Activated T-helper 2 cell treated with anti-CD3 and anti-CD28 coated beads, Interferon-gamma antibody, Interleukin-2, Interleukin-4, amounts not matched to agents 10 μg/mL and 5 μg/mL and 100 μg/mL, durations not matched to agents 14 hours and 24 hours and 36 hours (primary cell): ENCODE measurements at regions not wholly inside any gene's neighbourhood (a gene's known extent, or its start where the extent isn't known, plus 50 kb on each side); places are given as distances from the start of the nearest gene placed in this dataset.

ENCODE experiments used
- DNase-seq: peaks from one replicate; pipeline ENCODE4 v3.0.0; 2021; ENCODE audit warnings: low spot score
- H3K27ac Mint-ChIP-seq: one replicate; pipeline ENCODE4 v1.8.0; 2021; ENCODE audit warnings: mixed read lengths
- H3K27me3 Mint-ChIP-seq: one replicate; pipeline ENCODE4 v1.8.0; 2021; ENCODE audit warnings: low read depth, mixed read lengths
- H3K36me3 Mint-ChIP-seq: one replicate; pipeline ENCODE4 v1.8.0; 2021; ENCODE audit warnings: low read depth, mixed read lengths
- H3K4me1 Mint-ChIP-seq: one replicate; pipeline ENCODE4 v1.8.0; 2021; ENCODE audit warnings: low read depth, mixed read lengths
- H3K4me3 Mint-ChIP-seq: one replicate; pipeline ENCODE4 v1.8.0; 2021; ENCODE audit warnings: low read depth, mild to moderate bottlenecking, moderate library complexity, mixed read lengths
- H3K9me3 Mint-ChIP-seq: one replicate; pipeline ENCODE4 v1.8.0; 2021; ENCODE audit warnings: mixed read lengths
- intact Hi-C: fragments of 100-400 bp; cut with micrococcal nuclease; formaldehyde crosslinking; loops from one replicate; pipeline ENCODE4 v1.15.1; 2023

GRCh38 chr2:16775899-16776231 is 110.2 kb upstream of the CYRIA start:
- H3K27ac Mint-ChIP-seq: no peak overlapping the region
- intact Hi-C loops: no loop called here
- DNase-seq: no peak
- no peaks in the 10 kb centered on the region for H3K36me3 Mint-ChIP-seq
- H3K27me3 Mint-ChIP-seq: peaks cover 4% of the 10 kb centered on the region
- no peak overlapping the region for H3K4me3 Mint-ChIP-seq
- no peaks in the 10 kb centered on the region for H3K9me3 Mint-ChIP-seq
- H3K4me1 Mint-ChIP-seq: no peaks in the 10 kb centered on the region

- H3K27me3 Mint-ChIP-seq: peaks cover 6% of the 10 kb centered on the region
- H3K4me3 Mint-ChIP-seq: no peak overlapping the region
- intact Hi-C loops: loop anchor here (5.0 kb wide), 1 partner anchor 122 kb away; no protein-coding TSS in a partner anchor
- no peaks in the 10 kb centered on the region for H3K36me3 Mint-ChIP-seq
- DNase-seq: no peak
- no peak overlapping the region for H3K27ac Mint-ChIP-seq
- no peaks in the 10 kb centered on the region for H3K9me3 Mint-ChIP-seq
- H3K4me1 Mint-ChIP-seq: no peaks in the 10 kb centered on the region
Measured at GRCh38 chr2:16774980-16775898, 109.6 kb upstream of the CYRIA start.

GRCh38 chr2:16774091-16774490 is 108.5 kb upstream of the CYRIA start:
- no peak overlapping the region for H3K4me3 Mint-ChIP-seq
- DNase-seq: no peak
- no peaks in the 10 kb centered on the region for H3K9me3 Mint-ChIP-seq
- no peaks in the 10 kb centered on the region for H3K4me1 Mint-ChIP-seq
- H3K27me3 Mint-ChIP-seq: peaks cover 14% of the 10 kb centered on the region
- intact Hi-C loops: loop anchor here (5.0 kb wide), 1 partner anchor 123 kb away; no protein-coding TSS in a partner anchor
- no peak overlapping the region for H3K27ac Mint-ChIP-seq
- no peaks in the 10 kb centered on the region for H3K36me3 Mint-ChIP-seq

GRCh38 chr2:16773080-16773713 is 107.6 kb upstream of the CYRIA start:
- Mint-ChIP-seq H3K4me1 (no peaks in the 10 kb centered on the region), H3K9me3 (no peaks in the 10 kb centered on the region), H3K27ac (no peak overlapping the region), H3K27me3 (peaks cover 18% of the 10 kb centered on the region), H3K4me3 (no peak overlapping the region), H3K36me3 (no peaks in the 10 kb centered on the region)
- no peak for DNase-seq
- intact Hi-C loops: loop anchor here (5.0 kb wide), 1 partner anchor 124 kb away; no protein-coding TSS in a partner anchor

GRCh38 chr2:16767789-16768476 is 102.3 kb upstream of the CYRIA start:
- peaks cover 25% of the 10 kb centered on the region for H3K27me3 Mint-ChIP-seq
- DNase-seq: no peak
- no peaks in the 10 kb centered on the region for H3K36me3 Mint-ChIP-seq
- H3K4me3 Mint-ChIP-seq: no peak overlapping the region
- intact Hi-C loops: no loop called here
- H3K27ac Mint-ChIP-seq: no peak overlapping the region
- no peaks in the 10 kb centered on the region for H3K4me1 Mint-ChIP-seq
- H3K9me3 Mint-ChIP-seq: no peaks in the 10 kb centered on the region

- H3K9me3 Mint-ChIP-seq: no peaks in the 10 kb centered on the region
- H3K27ac Mint-ChIP-seq: no peak overlapping the region
- no peak for DNase-seq
- H3K36me3 Mint-ChIP-seq: no peaks in the 10 kb centered on the region
- H3K4me1 Mint-ChIP-seq: no peaks in the 10 kb centered on the region
- H3K4me3 Mint-ChIP-seq: no peak overlapping the region
- intact Hi-C loops: no loop called here
- H3K27me3 Mint-ChIP-seq: peaks cover 23% of the 10 kb centered on the region
Measured at GRCh38 chr2:16765356-16765755, 99.7 kb upstream of the CYRIA start.

- H3K27ac Mint-ChIP-seq: no peak overlapping the region
- peaks cover 15% of the 10 kb centered on the region for H3K27me3 Mint-ChIP-seq
- H3K9me3 Mint-ChIP-seq: no peaks in the 10 kb centered on the region
- H3K36me3 Mint-ChIP-seq: no peaks in the 10 kb centered on the region
- no peak overlapping the region for H3K4me3 Mint-ChIP-seq
- intact Hi-C loops: no loop called here
- H3K4me1 Mint-ChIP-seq: no peaks in the 10 kb centered on the region
- DNase-seq: no peak
Measured at GRCh38 chr2:16764487-16764886, 98.9 kb upstream of the CYRIA start.

- no peak for DNase-seq
- Mint-ChIP-seq H3K27me3 (peaks cover 11% of the 10 kb centered on the region), H3K36me3 (no peaks in the 10 kb centered on the region), H3K27ac (no peak overlapping the region), H3K4me1 (no peaks in the 10 kb centered on the region), H3K4me3 (no peak overlapping the region), H3K9me3 (no peaks in the 10 kb centered on the region)
- intact Hi-C loops: no loop called here
Measured at GRCh38 chr2:16763493-16763899, 97.9 kb upstream of the CYRIA start.

GRCh38 chr2:16763056-16763455 is 97.4 kb upstream of the CYRIA start:
- no peak overlapping the region for H3K4me3 Mint-ChIP-seq
- H3K4me1 Mint-ChIP-seq: no peaks in the 10 kb centered on the region
- peaks cover 11% of the 10 kb centered on the region for H3K27me3 Mint-ChIP-seq
- H3K36me3 Mint-ChIP-seq: no peaks in the 10 kb centered on the region
- intact Hi-C loops: no loop called here
- no peak overlapping the region for H3K27ac Mint-ChIP-seq
- H3K9me3 Mint-ChIP-seq: no peaks in the 10 kb centered on the region
- no peak for DNase-seq

- Mint-ChIP-seq H3K27ac (no peak overlapping the region), H3K27me3 (peaks cover 7% of the 10 kb centered on the region), H3K4me3 (no peak overlapping the region), H3K36me3 (no peaks in the 10 kb centered on the region), H3K9me3 (no peaks in the 10 kb centered on the region), H3K4me1 (no peaks in the 10 kb centered on the region)
- intact Hi-C loops: no loop called here
- DNase-seq: no peak
Measured at GRCh38 chr2:16760426-16760825, 94.8 kb upstream of the CYRIA start.

- H3K9me3 Mint-ChIP-seq: no peaks in the 10 kb centered on the region
- DNase-seq: peak; percentile 48
- no peaks in the 10 kb centered on the region for H3K36me3 Mint-ChIP-seq
- peaks cover 8% of the 10 kb centered on the region for H3K27me3 Mint-ChIP-seq
- H3K4me1 Mint-ChIP-seq: no peaks in the 10 kb centered on the region
- H3K27ac Mint-ChIP-seq: no peak overlapping the region
- H3K4me3 Mint-ChIP-seq: no peak overlapping the region
- intact Hi-C loops: loop anchor here (1.0 to 10.0 kb wide), 4 partner anchors 144 to 822 kb away; no protein-coding TSS in a partner anchor
Measured at GRCh38 chr2:16756831-16757644, 91.4 kb upstream of the CYRIA start.

GRCh38 chr2:16755442-16755841 is 89.8 kb upstream of the CYRIA start:
- peaks cover 6% of the 10 kb centered on the region for H3K27me3 Mint-ChIP-seq
- intact Hi-C loops: loop anchor here (10.0 kb wide), 1 partner anchor 821 kb away; no protein-coding TSS in a partner anchor
- no peak for DNase-seq
- H3K9me3 Mint-ChIP-seq: no peaks in the 10 kb centered on the region
- no peak overlapping the region for H3K4me3 Mint-ChIP-seq
- H3K27ac Mint-ChIP-seq: no peak overlapping the region
- H3K4me1 Mint-ChIP-seq: no peaks in the 10 kb centered on the region
- H3K36me3 Mint-ChIP-seq: no peaks in the 10 kb centered on the region
